GM19395 (cell line): ENCODE measurements at regions not wholly inside any gene's neighbourhood (a gene's known extent, or its start where the extent isn't known, plus 50 kb on each side); places are given as distances from the start of the nearest gene placed in this dataset.
A peak's percentile ranks its signal among the peaks of the same experiment; 100 is the strongest.

Experiments
- ATAC-seq: cut with Tn5 transposase; IDR thresholded peaks from one replicate; pipeline ENCODE4 v1.9.1; 2021; ENCODE audit warnings: mild to moderate bottlenecking, moderate library complexity; ENCODE audit not compliant: unreplicated experiment

GRCh38 chr17:72487731-72488494, 367.1 kb downstream of the SOX9 start:
- ATAC-seq: no peak

GRCh38 chr17:72488555-72489271, 367.9 kb downstream of the SOX9 start:
- no peak for ATAC-seq

- ATAC-seq: no peak
Measured at GRCh38 chr17:72489272-72489641, 368.4 kb downstream of the SOX9 start.

- no peak for ATAC-seq
Measured at GRCh38 chr17:72491102-72491501, 370.3 kb downstream of the SOX9 start.

GRCh38 chr17:72492494-72492893, 371.7 kb downstream of the SOX9 start:
- no peak for ATAC-seq

GRCh38 chr17:72492941-72493340, 372.1 kb downstream of the SOX9 start:
- ATAC-seq: no peak

- ATAC-seq: no peak
Measured at GRCh38 chr17:72494566-72494965, 373.7 kb downstream of the SOX9 start.

GRCh38 chr17:72496461-72496860, 375.6 kb downstream of the SOX9 start:
- ATAC-seq: no peak

GRCh38 chr17:72497915-72498314, 377.1 kb downstream of the SOX9 start:
- no peak for ATAC-seq

GRCh38 chr17:72498364-72499210, 377.8 kb downstream of the SOX9 start:
- peak; percentile 72 for ATAC-seq

GRCh38 chr17:72501404-72502370, 380.9 kb downstream of the SOX9 start:
- no peak for ATAC-seq

- no peak for ATAC-seq
Measured at GRCh38 chr17:72502371-72503341, 381.8 kb downstream of the SOX9 start.

GRCh38 chr17:72503556-72503955, 382.7 kb downstream of the SOX9 start:
- ATAC-seq: no peak

GRCh38 chr17:72504783-72505182, 384.0 kb downstream of the SOX9 start:
- no peak for ATAC-seq

GRCh38 chr17:72506773-72507172, 386.0 kb downstream of the SOX9 start:
- no peak for ATAC-seq

GRCh38 chr17:72507370-72507769, 386.6 kb downstream of the SOX9 start:
- ATAC-seq: no peak

GRCh38 chr17:72510351-72511016, 389.7 kb downstream of the SOX9 start:
- ATAC-seq: peak; percentile 67

- no peak for ATAC-seq
Measured at GRCh38 chr17:72511242-72511641, 390.4 kb downstream of the SOX9 start.

- ATAC-seq: no peak
Measured at GRCh38 chr17:72511874-72512273, 391.1 kb downstream of the SOX9 start.
